ENCODE measurements at regions not wholly inside any gene's neighbourhood (a gene's known extent, or its start where the extent isn't known, plus 50 kb on each side); places are given as distances from the start of the nearest gene placed in this dataset.
A peak's percentile ranks its signal among the peaks of the same experiment; 100 is the strongest.
"Not testable (repeated sequence)": the region's sequence is repeated elsewhere in the genome, so short reads cannot be mapped to it uniquely, and the experiment has no call there.

GRCh38 chrX:40872351-40872750 is 137.0 kb upstream of the MED14 start:
- Histone ChIP-seq H3K36me3 (ENCODE audit: control insufficient read depth, insufficient read depth, low read length) (no peaks in the 10 kb centered on the region), H3K4me3 (ENCODE audit: low read depth, low read length) (no peak overlapping the region), H3K27me3 (ENCODE audit: control insufficient read depth, insufficient read depth, low read length) (no peaks in the 10 kb centered on the region)
- DNase-seq (ENCODE audit: low read depth), result no peak
- TF ChIP-seq CTCF (IDR thresholded peaks at IDR 0.05; ENCODE audit: insufficient read depth, low read length, poor library complexity, severe bottlenecking), result no peak

- Histone ChIP-seq H3K4me3 (ENCODE audit: low read depth, low read length) (no peak overlapping the region), H3K27me3 (ENCODE audit: control insufficient read depth, insufficient read depth, low read length) (no peaks in the 10 kb centered on the region), H3K36me3 (ENCODE audit: control insufficient read depth, insufficient read depth, low read length) (no peaks in the 10 kb centered on the region)
- no peak for TF ChIP-seq CTCF (IDR thresholded peaks at IDR 0.05; ENCODE audit: insufficient read depth, low read length, poor library complexity, severe bottlenecking)
- DNase-seq (ENCODE audit: low read depth), result no peak
Observed at GRCh38 chrX:40875476-40875875, 140.1 kb upstream of the MED14 start.

GRCh38 chrX:40877887-40878286 is 142.5 kb upstream of the MED14 start:
- Histone ChIP-seq H3K36me3 (ENCODE audit: control insufficient read depth, insufficient read depth, low read length) (no peaks in the 10 kb centered on the region), H3K27me3 (ENCODE audit: control insufficient read depth, insufficient read depth, low read length) (no peaks in the 10 kb centered on the region), H3K4me3 (ENCODE audit: low read depth, low read length) (no peak overlapping the region)
- TF ChIP-seq CTCF (IDR thresholded peaks at IDR 0.05; ENCODE audit: insufficient read depth, low read length, poor library complexity, severe bottlenecking), result peak; percentile 31
- no peak for DNase-seq (ENCODE audit: low read depth)

GRCh38 chrX:40878766-40879165 is 143.4 kb upstream of the MED14 start:
- H3K4me3 ChIP-seq (ENCODE audit: low read depth, low read length), result no peak overlapping the region
- no peaks in the 10 kb centered on the region for H3K27me3 ChIP-seq (ENCODE audit: control insufficient read depth, insufficient read depth, low read length)
- DNase-seq (ENCODE audit: low read depth), result no peak
- no peak for TF ChIP-seq CTCF (IDR thresholded peaks at IDR 0.05; ENCODE audit: insufficient read depth, low read length, poor library complexity, severe bottlenecking)
- H3K36me3 ChIP-seq (ENCODE audit: control insufficient read depth, insufficient read depth, low read length), result no peaks in the 10 kb centered on the region

- not testable (repeated sequence) for DNase-seq (ENCODE audit: low read depth); H3K4me3 ChIP-seq (ENCODE audit: low read depth, low read length); H3K27me3 ChIP-seq (ENCODE audit: control insufficient read depth, insufficient read depth, low read length); H3K36me3 ChIP-seq (ENCODE audit: control insufficient read depth, insufficient read depth, low read length)
Observed at GRCh38 chrX:40879172-40879571, 143.8 kb upstream of the MED14 start.

GRCh38 chrX:40880712-40881111 is 145.4 kb upstream of the MED14 start:
- Histone ChIP-seq H3K36me3 (ENCODE audit: control insufficient read depth, insufficient read depth, low read length) (no peaks in the 10 kb centered on the region), H3K4me3 (ENCODE audit: low read depth, low read length) (no peak overlapping the region), H3K27me3 (ENCODE audit: control insufficient read depth, insufficient read depth, low read length) (no peaks in the 10 kb centered on the region)
- DNase-seq (ENCODE audit: low read depth), result no peak
- no peak for TF ChIP-seq CTCF (IDR thresholded peaks at IDR 0.05; ENCODE audit: insufficient read depth, low read length, poor library complexity, severe bottlenecking)
